WTC11 (cell line): ENCODE measurements at regions not wholly inside any gene's neighbourhood (a gene's known extent, or its start where the extent isn't known, plus 50 kb on each side); places are given as distances from the start of the nearest gene placed in this dataset.

Experiments
- ATAC-seq: fragments of 200-7000 bp; cut with Tn5 transposase; 2 replicates; pipeline ENCODE4 v1.10.0; 2021; ENCODE audit warnings: mild to moderate bottlenecking, moderate library complexity
- CTCF ChIA-PET: fragments of 300-600 bp; sonication (Branson Sonifier 250); formaldehyde crosslinking; loops from one replicate; lab custom pipeline; 2021; ENCODE audit warnings: antibody characterized with exemption; lab: Charles Lee
- POLR2A ChIA-PET: fragments of 350-600 bp; sonication (Branson Sonifier 250); formaldehyde crosslinking; loops from one replicate; lab custom pipeline; 2021; ENCODE audit warnings: antibody characterized with exemption; lab: Charles Lee
- DNase-seq: peaks from one replicate; pipeline ENCODE4 v3.0.0; 2021; ENCODE audit warnings: low spot score
- H3K27ac Mint-ChIP-seq: 2 replicates; pipeline ENCODE4 v1.8.0; 2021; ENCODE audit warnings: mixed read lengths
- H3K27me3 Mint-ChIP-seq: 2 replicates; pipeline ENCODE4 v1.8.0; 2021; ENCODE audit warnings: low read depth, mild to moderate bottlenecking, moderate library complexity, mixed read lengths
- H3K36me3 Mint-ChIP-seq: 2 replicates; pipeline ENCODE4 v1.8.0; 2021; ENCODE audit warnings: mixed read lengths
- H3K4me1 Mint-ChIP-seq: 2 replicates; pipeline ENCODE4 v1.8.0; 2022; ENCODE audit warnings: mixed read lengths
- H3K4me3 Mint-ChIP-seq: 2 replicates; pipeline ENCODE4 v1.8.0; 2021; ENCODE audit warnings: mild to moderate bottlenecking, moderate library complexity, mixed read lengths
- H3K9me3 Mint-ChIP-seq: 2 replicates; pipeline ENCODE4 v1.8.0; 2021; ENCODE audit warnings: mixed read lengths
- CBFB ChIP-seq: sonication (generic); formaldehyde crosslinking; IDR thresholded peaks from 2 replicates; pipeline ENCODE4 v1.8.1; 2022; ENCODE audit warnings: mild to moderate bottlenecking, low read depth, missing genetic modification reagents
- FOXK1 ChIP-seq: sonication (generic); formaldehyde crosslinking; IDR thresholded peaks from 2 replicates; pipeline ENCODE4 v1.8.0; 2022; ENCODE audit warnings: mild to moderate bottlenecking, moderate library complexity, missing genetic modification reagents
- GABPB1 ChIP-seq: sonication (generic); formaldehyde crosslinking; IDR thresholded peaks from 2 replicates; pipeline ENCODE4 v1.8.1; 2023; ENCODE audit warnings: mild to moderate bottlenecking, missing genetic modification reagents
- GRHL2 ChIP-seq: fragments of 250-450 bp; sonication (Bioruptor Pico); IDR thresholded peaks from 2 replicates; pipeline ENCODE4 v1.8.0; 2022; ENCODE audit warnings: mild to moderate bottlenecking, moderate library complexity; ENCODE audit not compliant: insufficient replicate concordance, severe bottlenecking
- HMGA2 ChIP-seq: fragments of 250-450 bp; sonication (Bioruptor Pico); IDR thresholded peaks from 2 replicates; pipeline ENCODE4 v1.4.0; 2021; ENCODE audit warnings: mild to moderate bottlenecking, moderate library complexity
- NFATC4 ChIP-seq: fragments of 250-450 bp; sonication (Bioruptor Pico); IDR thresholded peaks from 2 replicates; pipeline ENCODE4 v1.9.0; 2021; ENCODE audit warnings: mild to moderate bottlenecking
- NFE2L1 ChIP-seq: sonication (generic); formaldehyde crosslinking; IDR thresholded peaks from 2 replicates; pipeline ENCODE4 v1.8.1; 2023; ENCODE audit warnings: missing genetic modification reagents
- OVOL2 ChIP-seq: fragments of 250-450 bp; sonication (Bioruptor Pico); IDR thresholded peaks from 2 replicates; pipeline ENCODE4 v1.9.0; 2021; ENCODE audit warnings: mild to moderate bottlenecking, borderline replicate concordance
- SMAD4 ChIP-seq: sonication (generic); formaldehyde crosslinking; IDR thresholded peaks from 2 replicates; pipeline ENCODE4 v1.8.0; 2022; ENCODE audit warnings: mild to moderate bottlenecking, missing genetic modification reagents
- SOX15 ChIP-seq: fragments of 250-450 bp; sonication (Bioruptor Pico); IDR thresholded peaks from 2 replicates; pipeline ENCODE4 v1.9.0; 2021; ENCODE audit warnings: mild to moderate bottlenecking
- TEAD1 ChIP-seq: sonication (generic); formaldehyde crosslinking; IDR thresholded peaks from 2 replicates; pipeline ENCODE4 v1.8.0; 2022; ENCODE audit warnings: mild to moderate bottlenecking, missing genetic modification reagents
- TEAD4 ChIP-seq: sonication (generic); formaldehyde crosslinking; IDR thresholded peaks from 2 replicates; pipeline ENCODE4 v1.8.0; 2022; ENCODE audit warnings: mild to moderate bottlenecking, missing genetic modification reagents
- ZNF219 ChIP-seq: sonication (generic); formaldehyde crosslinking; IDR thresholded peaks from 2 replicates; pipeline ENCODE4 v1.8.0; 2023; ENCODE audit warnings: missing genetic modification reagents, mild to moderate bottlenecking, borderline replicate concordance
- ZNF232 ChIP-seq: sonication (generic); formaldehyde crosslinking; IDR thresholded peaks from 2 replicates; pipeline ENCODE4 v1.8.0; 2022; ENCODE audit warnings: mild to moderate bottlenecking, missing genetic modification reagents
- ZNF423 ChIP-seq: fragments of 250-450 bp; sonication (Bioruptor Pico); IDR thresholded peaks from 2 replicates; pipeline ENCODE4 v2.1.2; 2022; ENCODE audit warnings: mild to moderate bottlenecking, moderate library complexity
- TF ChIP-seq, protein P1 (sequence below): sonication (generic); formaldehyde crosslinking; IDR thresholded peaks from 2 replicates; pipeline ENCODE4 v1.8.1; 2023; ENCODE audit warnings: mild to moderate bottlenecking, missing genetic modification reagents
- TF ChIP-seq, protein P2 (sequence below): sonication (generic); formaldehyde crosslinking; IDR thresholded peaks from 2 replicates; pipeline ENCODE4 v1.8.0; 2023; ENCODE audit warnings: missing genetic modification reagents, mild to moderate bottlenecking, borderline replicate concordance
- TF ChIP-seq, protein P3 (sequence below): sonication (generic); formaldehyde crosslinking; IDR thresholded peaks from 2 replicates; pipeline ENCODE4 v1.8.1; 2022; ENCODE audit warnings: low read depth, missing genetic modification reagents, borderline replicate concordance
- TF ChIP-seq, protein P4 (sequence below): sonication (generic); formaldehyde crosslinking; IDR thresholded peaks from 2 replicates; pipeline ENCODE4 v1.8.1; 2023; ENCODE audit warnings: mild to moderate bottlenecking, moderate library complexity, missing genetic modification reagents
- TF ChIP-seq, protein P5 (sequence below): sonication (generic); formaldehyde crosslinking; IDR thresholded peaks from 2 replicates; pipeline ENCODE4 v1.8.1; 2023; ENCODE audit warnings: mild to moderate bottlenecking, missing genetic modification reagents, moderate library complexity

DNA sequence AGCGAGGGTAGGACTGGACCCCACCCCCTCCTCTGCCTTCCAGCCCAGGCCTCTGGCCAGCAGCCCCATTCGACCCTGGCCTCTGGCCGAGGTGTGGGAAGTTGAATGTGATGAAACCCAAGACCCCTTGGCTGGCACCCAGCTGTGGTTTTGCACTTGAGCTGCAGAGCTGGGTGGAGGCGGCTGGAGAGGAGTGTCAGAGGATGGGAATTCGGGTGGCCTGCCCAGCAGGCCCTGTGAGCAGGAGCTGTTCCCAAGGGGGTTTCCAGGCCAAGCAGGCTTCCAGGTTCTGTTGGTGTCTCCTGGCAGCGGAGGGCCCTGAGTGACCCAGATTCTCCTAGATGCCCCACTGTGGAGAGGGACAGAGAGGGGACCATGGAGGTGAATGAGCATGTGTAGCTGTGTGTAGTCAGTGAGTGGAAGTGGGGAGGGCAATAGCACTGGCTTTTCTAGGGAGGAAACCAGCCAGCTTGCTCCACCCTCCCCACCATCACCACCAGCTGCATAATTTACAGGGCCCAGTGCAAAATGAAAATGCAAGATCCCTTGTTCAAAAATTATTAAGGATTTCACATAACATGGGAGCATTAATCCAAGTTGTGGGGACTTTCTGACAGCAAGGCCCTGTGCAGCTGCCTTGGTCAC is 172.2 kb upstream of the HAAO start:
- H3K27ac Mint-ChIP-seq = no peak overlapping the region
- H3K4me3 Mint-ChIP-seq = no peak overlapping the region
- ChIA-PET POLR2A (interaction anchor here (0.7 kb wide), 1 partner anchor 60 kb away, joined by 7 read pairs; no protein-coding TSS in a partner anchor), CTCF (interaction anchor here (0.5 to 5.4 kb wide), 4 partner anchors 10 to 57 kb away, joined by 3 to 32 read pairs (median 4); no protein-coding TSS in a partner anchor)
- H3K4me1 Mint-ChIP-seq = peaks cover 25% of the 10 kb centered on the region
- no peak for ATAC-seq
- H3K27me3 Mint-ChIP-seq = no peaks in the 10 kb centered on the region
- H3K9me3 Mint-ChIP-seq = no peaks in the 10 kb centered on the region
- TF ChIP-seq NFATC4 (CRISPR knock-in tag) (no peak), ZNF219 (CRISPR knock-in tag) (no peak), TEAD1 (no peak), CBFB (CRISPR knock-in tag) (no peak), GABPB1 (CRISPR knock-in tag) (no peak), TEAD4 (CRISPR knock-in tag) (no peak), FOXK1 (CRISPR knock-in tag) (no peak), ZNF423 (CRISPR knock-in tag) (no peak), ZNF232 (CRISPR knock-in tag) (no peak), GRHL2 (CRISPR knock-in tag) (no peak), OVOL2 (CRISPR knock-in tag) (no peak), SMAD4 (no peak)
- TF ChIP-seq, protein P1, sequence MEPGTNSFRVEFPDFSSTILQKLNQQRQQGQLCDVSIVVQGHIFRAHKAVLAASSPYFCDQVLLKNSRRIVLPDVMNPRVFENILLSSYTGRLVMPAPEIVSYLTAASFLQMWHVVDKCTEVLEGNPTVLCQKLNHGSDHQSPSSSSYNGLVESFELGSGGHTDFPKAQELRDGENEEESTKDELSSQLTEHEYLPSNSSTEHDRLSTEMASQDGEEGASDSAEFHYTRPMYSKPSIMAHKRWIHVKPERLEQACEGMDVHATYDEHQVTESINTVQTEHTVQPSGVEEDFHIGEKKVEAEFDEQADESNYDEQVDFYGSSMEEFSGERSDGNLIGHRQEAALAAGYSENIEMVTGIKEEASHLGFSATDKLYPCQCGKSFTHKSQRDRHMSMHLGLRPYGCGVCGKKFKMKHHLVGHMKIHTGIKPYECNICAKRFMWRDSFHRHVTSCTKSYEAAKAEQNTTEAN (CRISPR knock-in tag) = no peak
- TF ChIP-seq, protein P2, sequence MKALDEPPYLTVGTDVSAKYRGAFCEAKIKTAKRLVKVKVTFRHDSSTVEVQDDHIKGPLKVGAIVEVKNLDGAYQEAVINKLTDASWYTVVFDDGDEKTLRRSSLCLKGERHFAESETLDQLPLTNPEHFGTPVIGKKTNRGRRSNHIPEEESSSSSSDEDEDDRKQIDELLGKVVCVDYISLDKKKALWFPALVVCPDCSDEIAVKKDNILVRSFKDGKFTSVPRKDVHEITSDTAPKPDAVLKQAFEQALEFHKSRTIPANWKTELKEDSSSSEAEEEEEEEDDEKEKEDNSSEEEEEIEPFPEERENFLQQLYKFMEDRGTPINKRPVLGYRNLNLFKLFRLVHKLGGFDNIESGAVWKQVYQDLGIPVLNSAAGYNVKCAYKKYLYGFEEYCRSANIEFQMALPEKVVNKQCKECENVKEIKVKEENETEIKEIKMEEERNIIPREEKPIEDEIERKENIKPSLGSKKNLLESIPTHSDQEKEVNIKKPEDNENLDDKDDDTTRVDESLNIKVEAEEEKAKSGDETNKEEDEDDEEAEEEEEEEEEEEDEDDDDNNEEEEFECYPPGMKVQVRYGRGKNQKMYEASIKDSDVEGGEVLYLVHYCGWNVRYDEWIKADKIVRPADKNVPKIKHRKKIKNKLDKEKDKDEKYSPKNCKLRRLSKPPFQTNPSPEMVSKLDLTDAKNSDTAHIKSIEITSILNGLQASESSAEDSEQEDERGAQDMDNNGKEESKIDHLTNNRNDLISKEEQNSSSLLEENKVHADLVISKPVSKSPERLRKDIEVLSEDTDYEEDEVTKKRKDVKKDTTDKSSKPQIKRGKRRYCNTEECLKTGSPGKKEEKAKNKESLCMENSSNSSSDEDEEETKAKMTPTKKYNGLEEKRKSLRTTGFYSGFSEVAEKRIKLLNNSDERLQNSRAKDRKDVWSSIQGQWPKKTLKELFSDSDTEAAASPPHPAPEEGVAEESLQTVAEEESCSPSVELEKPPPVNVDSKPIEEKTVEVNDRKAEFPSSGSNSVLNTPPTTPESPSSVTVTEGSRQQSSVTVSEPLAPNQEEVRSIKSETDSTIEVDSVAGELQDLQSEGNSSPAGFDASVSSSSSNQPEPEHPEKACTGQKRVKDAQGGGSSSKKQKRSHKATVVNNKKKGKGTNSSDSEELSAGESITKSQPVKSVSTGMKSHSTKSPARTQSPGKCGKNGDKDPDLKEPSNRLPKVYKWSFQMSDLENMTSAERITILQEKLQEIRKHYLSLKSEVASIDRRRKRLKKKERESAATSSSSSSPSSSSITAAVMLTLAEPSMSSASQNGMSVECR = no peak
- TF ChIP-seq, protein P3, sequence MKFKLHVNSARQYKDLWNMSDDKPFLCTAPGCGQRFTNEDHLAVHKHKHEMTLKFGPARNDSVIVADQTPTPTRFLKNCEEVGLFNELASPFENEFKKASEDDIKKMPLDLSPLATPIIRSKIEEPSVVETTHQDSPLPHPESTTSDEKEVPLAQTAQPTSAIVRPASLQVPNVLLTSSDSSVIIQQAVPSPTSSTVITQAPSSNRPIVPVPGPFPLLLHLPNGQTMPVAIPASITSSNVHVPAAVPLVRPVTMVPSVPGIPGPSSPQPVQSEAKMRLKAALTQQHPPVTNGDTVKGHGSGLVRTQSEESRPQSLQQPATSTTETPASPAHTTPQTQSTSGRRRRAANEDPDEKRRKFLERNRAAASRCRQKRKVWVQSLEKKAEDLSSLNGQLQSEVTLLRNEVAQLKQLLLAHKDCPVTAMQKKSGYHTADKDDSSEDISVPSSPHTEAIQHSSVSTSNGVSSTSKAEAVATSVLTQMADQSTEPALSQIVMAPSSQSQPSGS = no peak
- TF ChIP-seq, protein P4, sequence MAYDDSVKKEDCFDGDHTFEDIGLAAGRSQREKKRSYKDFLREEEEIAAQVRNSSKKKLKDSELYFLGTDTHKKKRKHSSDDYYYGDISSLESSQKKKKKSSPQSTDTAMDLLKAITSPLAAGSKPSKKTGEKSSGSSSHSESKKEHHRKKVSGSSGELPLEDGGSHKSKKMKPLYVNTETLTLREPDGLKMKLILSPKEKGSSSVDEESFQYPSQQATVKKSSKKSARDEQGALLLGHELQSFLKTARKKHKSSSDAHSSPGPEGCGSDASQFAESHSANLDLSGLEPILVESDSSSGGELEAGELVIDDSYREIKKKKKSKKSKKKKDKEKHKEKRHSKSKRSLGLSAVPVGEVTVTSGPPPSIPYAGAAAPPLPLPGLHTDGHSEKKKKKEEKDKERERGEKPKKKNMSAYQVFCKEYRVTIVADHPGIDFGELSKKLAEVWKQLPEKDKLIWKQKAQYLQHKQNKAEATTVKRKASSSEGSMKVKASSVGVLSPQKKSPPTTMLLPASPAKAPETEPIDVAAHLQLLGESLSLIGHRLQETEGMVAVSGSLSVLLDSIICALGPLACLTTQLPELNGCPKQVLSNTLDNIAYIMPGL = no peak
- no peak for DNase-seq
- no peaks in the 10 kb centered on the region for H3K36me3 Mint-ChIP-seq

DNA sequence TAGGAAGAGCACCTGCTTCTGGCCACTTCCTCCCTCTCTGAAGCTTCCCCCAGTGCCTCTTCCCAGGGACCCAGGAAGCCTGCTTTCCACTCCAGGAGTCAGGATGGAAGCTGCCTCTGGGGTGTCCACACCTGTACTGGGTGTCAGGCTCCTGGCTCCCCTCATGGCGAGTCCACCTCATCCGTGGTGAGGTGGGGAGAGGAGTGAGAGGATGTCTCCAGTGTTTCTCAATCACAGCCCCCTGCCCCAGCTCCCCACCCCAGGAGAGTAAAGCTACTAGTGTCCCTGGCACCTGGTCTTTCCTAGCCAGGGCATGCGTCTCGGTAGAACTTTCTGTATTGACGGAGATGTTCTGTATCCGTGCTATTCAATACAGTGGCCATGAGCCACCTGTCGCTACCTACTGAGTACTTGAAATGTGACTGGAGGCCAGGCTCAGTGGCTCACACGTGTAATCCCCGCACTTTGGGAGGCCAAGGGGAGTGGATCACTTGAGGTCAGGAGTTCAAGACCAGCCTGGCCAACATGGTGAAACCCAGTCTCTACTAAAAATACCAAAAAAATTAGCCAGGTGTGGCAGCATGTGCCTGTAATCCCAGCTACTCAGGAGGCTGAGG is 171.2 kb upstream of the HAAO start:
- ChIA-PET POLR2A (interaction anchor here (0.6 kb wide), 1 partner anchor 449 kb away, joined by 4 read pairs; no protein-coding TSS in a partner anchor), CTCF (interaction anchor here (1.2 to 5.4 kb wide), 3 partner anchors 9 to 105 kb away, joined by 4 to 32 read pairs (median 7); no protein-coding TSS in a partner anchor)
- Mint-ChIP-seq H3K27ac (no peak overlapping the region), H3K4me3 (no peak overlapping the region), H3K36me3 (no peaks in the 10 kb centered on the region), H3K4me1 (peaks cover 25% of the 10 kb centered on the region), H3K9me3 (no peaks in the 10 kb centered on the region), H3K27me3 (no peaks in the 10 kb centered on the region)
- ATAC-seq (no peak), DNase-seq (no peak)
- TF ChIP-seq SOX15 (no peak), HMGA2 (CRISPR knock-in tag) (no peak), TEAD4 (CRISPR knock-in tag) (no peak), NFE2L1 (CRISPR knock-in tag) (no peak)
- TF ChIP-seq, protein P4 = no peak
- TF ChIP-seq, protein P5, sequence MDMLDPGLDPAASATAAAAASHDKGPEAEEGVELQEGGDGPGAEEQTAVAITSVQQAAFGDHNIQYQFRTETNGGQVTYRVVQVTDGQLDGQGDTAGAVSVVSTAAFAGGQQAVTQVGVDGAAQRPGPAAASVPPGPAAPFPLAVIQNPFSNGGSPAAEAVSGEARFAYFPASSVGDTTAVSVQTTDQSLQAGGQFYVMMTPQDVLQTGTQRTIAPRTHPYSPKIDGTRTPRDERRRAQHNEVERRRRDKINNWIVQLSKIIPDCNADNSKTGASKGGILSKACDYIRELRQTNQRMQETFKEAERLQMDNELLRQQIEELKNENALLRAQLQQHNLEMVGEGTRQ (CRISPR knock-in tag) = no peak
